ENCODE measurements at regions not wholly inside any gene's neighbourhood (a gene's known extent, or its start where the extent isn't known, plus 50 kb on each side); places are given as distances from the start of the nearest gene placed in this dataset.

DNA sequence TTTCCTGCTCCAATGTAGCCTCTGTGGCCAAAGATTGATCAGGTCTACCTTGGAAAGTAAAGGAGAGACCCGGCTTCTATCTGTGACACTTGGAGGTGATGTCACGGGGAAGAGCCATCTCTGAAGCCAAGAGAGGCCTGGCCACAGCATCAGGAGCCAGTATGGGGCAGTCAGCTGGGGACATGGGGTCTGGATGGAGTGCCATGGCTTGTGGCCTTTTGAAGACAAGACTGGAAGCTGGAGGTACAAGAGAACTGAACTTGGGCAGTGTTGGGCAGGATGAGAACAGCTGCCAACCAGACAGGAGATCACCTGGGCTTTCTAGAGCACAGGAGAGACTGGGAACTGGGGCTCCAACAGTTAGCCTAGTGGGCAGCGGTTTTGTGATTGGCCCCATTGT, 190.7 kb downstream of the TENT4A start:
- no peak for TF ChIP-seq ZFX (IDR thresholded peaks at IDR 0.05; ENCODE audit: borderline replicate concordance)
- TF ChIP-seq, protein P1, sequence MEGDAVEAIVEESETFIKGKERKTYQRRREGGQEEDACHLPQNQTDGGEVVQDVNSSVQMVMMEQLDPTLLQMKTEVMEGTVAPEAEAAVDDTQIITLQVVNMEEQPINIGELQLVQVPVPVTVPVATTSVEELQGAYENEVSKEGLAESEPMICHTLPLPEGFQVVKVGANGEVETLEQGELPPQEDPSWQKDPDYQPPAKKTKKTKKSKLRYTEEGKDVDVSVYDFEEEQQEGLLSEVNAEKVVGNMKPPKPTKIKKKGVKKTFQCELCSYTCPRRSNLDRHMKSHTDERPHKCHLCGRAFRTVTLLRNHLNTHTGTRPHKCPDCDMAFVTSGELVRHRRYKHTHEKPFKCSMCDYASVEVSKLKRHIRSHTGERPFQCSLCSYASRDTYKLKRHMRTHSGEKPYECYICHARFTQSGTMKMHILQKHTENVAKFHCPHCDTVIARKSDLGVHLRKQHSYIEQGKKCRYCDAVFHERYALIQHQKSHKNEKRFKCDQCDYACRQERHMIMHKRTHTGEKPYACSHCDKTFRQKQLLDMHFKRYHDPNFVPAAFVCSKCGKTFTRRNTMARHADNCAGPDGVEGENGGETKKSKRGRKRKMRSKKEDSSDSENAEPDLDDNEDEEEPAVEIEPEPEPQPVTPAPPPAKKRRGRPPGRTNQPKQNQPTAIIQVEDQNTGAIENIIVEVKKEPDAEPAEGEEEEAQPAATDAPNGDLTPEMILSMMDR (IDR thresholded peaks at IDR 0.05) = no peak
